Activated CD8-positive, alpha-beta memory T cell treated with anti-CD3 and anti-CD28 coated beads for 36 hours (primary cell): ENCODE measurements at regions not wholly inside any gene's neighbourhood (a gene's known extent, or its start where the extent isn't known, plus 50 kb on each side); places are given as distances from the start of the nearest gene placed in this dataset.
"Not testable (repeated sequence)": the region's sequence is repeated elsewhere in the genome, so short reads cannot be mapped to it uniquely, and the experiment has no call there.

Source experiments
- CTCF ChIA-PET: fragments of 350-600 bp; sonication (Branson Sonifier 250); formaldehyde crosslinking; loops from one replicate; lab custom pipeline; 2021; ENCODE audit warnings: antibody characterized with exemption; lab: Charles Lee
- POLR2A ChIA-PET: fragments of 350-600 bp; sonication (Branson Sonifier 250); formaldehyde crosslinking; loops from one replicate; lab custom pipeline; 2021; ENCODE audit warnings: antibody characterized with exemption; lab: Charles Lee

DNA sequence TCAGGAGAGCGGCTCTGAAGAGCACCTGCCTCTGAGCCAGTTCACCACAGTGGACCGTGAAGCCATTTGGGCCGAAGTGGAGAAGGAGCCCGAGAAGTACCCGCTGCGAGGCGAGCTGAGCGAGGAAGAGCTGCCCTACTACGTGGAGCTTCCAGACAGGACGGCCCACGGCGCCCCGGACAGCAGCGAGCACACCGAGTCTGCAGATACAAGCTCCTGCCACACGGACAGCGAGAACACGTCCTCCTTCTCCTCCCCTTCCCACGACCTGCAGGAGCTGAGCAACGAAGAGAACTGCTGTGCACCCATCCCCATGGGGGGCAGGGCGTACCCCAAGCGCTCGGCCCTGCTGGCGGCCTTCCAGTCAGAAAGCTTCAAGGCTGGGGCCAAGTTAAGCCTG lies 74.9 kb upstream of the MORC3 start:
- POLR2A ChIA-PET, result no interaction called here
- CTCF ChIA-PET, result no interaction called here

DNA sequence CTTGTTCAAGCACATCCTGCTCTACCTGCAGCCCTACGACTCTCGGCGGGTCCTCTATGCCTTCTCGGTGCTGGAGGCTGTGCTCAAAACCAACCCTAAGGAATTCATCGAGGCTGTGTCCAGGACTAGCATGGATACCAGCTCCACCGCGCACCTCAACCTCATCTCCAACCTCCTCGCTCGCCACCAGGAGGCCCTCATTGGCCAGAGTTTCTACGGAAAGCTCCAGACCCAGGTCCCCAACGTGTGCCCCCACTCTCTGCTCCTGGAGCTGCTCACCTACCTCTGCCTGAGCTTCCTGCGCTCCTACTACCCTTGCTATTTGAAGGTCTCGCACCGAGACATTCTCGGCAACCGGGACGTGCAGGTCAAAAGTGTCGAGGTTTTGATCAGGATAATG lies 74.3 kb upstream of the MORC3 start:
- ChIA-PET CTCF (no interaction called here), POLR2A (no interaction called here)

DNA sequence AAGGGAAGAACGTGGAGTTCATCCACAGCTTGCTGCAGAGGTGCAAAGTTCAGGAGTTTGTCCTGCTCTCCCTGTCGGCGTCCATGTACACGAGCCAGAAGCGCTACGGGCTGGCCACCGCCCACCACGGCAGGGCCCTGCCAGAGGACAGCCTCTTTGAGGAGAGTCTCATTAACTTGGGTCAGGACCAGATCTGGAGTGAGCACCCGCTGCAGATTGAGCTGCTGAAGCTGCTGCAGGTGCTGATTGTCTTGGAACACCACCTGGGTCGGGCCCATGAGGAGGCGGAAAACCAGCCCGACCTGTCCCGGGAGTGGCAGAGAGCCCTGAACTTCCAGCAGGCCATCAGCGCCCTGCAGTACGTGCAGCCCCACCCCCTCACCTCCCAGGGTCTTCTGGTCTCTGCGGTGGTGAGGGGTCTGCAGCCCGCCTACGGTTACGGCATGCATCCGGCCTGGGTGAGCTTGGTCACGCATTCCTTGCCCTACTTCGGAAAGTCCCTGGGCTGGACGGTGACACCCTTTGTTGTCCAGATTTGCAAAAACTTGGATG lies 73.8 kb upstream of the MORC3 start:
- POLR2A ChIA-PET, result interaction anchor here (0.6 kb wide), 1 partner anchor 52 kb away, joined by 5 read pairs; no protein-coding TSS in a partner anchor
- CTCF ChIA-PET, result no interaction called here

DNA sequence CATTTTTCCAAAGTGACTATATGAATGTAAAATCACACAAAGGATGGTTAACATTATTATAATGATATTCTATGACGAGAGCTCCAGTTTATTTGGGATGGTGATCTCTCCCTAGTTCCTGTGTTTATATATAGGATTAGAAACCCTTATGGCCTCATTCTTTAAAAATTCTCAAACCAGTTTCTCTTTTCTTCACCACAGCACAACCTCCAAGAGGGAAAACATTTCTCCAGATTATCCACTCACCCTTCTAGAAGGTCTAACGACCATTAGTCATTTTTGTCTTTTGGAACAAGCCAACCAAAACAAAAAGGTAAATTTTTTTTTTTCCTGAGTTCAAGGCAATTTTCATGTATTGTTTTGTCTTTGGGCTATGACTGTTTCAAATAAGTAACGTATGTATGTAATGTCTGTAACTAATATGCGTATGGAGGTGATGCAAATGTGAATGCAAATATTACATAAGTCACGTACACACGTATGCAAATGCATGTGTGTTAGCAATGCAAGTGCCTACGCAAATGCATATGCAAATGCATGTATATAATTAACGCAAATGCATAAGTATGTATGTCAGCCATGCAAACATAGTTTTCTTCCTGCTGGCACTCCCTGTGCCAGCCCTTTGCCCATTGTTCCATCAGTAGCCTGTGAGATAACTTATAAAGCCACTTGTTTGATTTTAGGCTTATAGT lies 72.5 kb upstream of the MORC3 start:
- ChIA-PET CTCF (no interaction called here), POLR2A (no interaction called here)

DNA sequence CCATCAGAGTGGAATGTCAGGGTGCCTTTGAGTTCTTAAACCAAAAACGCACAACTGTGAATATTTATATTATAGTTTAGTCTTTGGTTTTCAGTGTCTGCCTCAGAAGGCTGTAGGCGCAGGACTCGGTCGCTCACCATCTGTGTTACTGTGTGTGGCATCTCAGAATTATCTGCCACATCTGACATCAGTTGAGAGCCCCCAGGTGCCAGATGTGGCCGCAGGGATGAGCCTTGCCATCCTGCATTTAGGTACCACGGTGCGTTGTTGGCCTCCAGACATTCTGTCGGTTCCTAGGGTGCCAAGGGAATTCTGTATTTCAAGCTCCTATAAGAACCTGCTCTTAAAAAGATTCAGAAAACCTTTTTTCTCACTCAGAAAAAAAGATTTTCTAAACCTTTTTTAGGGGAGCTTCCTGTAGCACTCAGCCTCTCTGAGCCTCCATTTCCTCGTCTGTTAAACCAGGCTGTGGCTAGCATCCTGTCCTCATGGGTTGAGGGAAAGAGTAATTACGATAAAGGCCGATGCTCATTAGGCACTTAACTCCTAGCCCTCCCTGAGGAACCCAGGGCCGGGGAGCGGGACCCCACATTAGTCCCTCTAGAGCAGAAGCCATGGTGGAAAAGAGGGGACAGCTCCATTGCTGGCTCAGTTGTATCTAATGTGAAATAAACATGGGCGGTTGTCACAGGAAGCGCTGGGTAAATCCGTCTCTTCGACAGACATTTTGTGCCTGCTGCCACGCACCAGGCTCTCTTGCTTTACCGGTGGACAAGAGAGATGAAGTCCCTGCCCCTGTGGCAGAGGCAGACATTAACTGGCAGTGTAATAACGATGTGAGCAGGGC lies 70.2 kb upstream of the MORC3 start:
- ChIA-PET POLR2A (no interaction called here), CTCF (no interaction called here)

DNA sequence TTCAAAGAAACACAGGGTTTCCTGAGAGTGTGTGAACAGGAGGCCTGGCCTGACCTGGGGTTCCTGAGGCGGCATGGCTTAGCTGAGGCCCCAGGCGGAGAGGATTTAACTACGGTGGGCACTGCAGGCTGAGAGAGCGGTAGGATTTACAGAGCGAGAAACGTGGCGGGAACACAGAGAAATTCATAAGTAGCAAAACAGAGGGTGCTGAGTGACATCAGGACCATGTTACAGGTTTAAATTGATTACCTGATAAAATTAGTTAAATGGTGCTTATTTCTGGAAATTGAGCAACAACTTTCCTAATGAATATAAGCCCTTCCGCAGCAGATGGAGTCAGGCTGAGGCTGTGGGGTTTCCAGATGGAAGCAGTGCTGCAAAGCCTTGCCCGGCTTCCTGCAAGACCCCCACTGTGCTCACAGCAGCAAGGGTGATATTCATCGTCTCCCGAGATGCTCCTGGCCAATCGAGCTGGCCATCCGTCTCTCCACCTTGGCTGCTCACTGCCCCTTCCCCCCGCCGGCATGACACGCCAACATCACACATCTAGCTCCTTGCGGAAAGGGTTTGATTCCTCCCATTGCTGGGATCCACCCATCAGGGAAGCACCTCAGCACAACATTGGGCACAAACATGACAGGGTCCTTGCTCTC lies 69.4 kb upstream of the MORC3 start:
- CTCF ChIA-PET, result no interaction called here
- POLR2A ChIA-PET, result no interaction called here

DNA sequence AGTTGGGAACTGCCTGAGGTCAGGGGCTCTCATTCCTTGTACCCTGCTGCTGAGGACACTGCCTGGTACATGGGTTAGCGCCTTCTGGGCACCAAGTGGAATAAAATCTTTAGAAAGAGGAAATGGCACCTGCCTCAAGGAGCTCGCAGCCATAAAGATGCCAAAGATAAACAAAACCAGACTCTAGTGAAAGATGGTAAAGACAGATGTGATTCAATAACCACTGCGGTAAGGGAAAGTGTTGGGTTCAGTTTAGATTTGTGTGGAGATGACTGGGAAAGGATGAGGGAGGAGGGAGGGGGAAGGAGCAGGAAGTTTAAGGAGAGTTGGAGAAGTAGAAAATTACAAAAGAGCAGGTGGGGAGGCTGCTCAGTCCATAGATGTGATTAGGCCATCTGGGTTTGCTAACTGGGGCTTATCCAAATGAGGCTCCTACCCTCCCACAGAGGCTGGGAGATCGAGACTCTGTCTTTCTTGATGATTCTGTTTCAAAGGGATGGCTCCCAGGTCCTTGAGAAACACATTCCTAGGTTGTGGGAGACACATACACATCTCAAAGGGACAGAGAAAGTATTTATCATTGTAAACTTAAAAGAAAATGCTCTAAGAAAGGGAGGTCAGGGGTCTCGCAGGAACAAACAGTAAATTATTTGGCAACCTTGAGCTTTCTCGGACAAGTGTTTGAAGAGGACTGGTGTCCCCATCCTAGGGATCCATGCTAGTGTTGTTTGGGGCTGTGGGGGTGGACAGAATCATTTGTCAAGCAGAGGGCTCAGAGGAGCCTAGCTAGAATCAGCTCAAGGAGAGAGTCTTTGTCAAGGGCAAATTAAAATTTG lies 65.7 kb upstream of the MORC3 start:
- POLR2A ChIA-PET, result interaction anchor here (0.7 kb wide), 1 partner anchor 66 kb away, joined by 7 read pairs; no protein-coding TSS in a partner anchor
- CTCF ChIA-PET, result no interaction called here

DNA sequence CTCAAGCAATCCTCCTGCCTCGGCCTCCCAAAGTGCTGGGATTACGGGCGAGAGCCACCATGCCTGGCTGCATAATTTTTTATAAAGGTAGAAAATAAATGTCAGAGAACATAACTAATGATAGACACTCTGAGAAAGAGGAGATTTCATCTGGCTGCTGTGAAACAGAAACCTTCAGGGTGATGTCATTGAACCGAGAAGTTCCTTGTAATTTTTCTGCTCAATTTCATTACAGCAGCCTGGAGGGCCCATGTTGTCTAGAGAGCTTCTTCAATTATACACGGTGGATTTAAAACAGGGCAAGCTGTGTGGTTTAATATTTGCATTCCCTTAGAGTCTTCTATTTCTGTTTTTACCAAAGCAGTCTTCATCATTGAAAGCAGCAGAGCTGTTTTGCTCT lies 64.3 kb upstream of the MORC3 start:
- ChIA-PET POLR2A (interaction anchor here (0.6 kb wide), 1 partner anchor 35 kb away, joined by 3 read pairs; no protein-coding TSS in a partner anchor), CTCF (no interaction called here)

DNA sequence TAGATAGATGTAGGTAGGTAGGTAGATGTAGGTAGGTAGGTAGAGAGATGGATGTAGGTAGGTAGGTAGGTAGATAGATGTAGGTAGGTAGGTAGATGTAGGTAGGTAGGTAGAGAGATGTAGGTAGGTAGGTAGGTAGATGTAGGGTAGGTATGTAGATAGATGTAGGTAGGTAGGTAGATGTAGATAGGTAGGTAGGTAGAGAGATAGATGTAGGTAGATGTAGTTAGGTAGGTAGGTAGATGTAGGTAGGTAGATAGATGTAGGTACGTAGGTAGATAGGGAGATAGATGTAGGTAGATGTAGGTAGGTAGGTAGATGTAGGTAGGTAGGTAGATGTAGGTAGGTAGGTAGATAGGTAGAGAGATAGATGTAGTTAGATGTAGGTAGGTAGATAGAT lies 62.3 kb upstream of the MORC3 start:
- ChIA-PET POLR2A (no interaction called here), CTCF (no interaction called here)

DNA sequence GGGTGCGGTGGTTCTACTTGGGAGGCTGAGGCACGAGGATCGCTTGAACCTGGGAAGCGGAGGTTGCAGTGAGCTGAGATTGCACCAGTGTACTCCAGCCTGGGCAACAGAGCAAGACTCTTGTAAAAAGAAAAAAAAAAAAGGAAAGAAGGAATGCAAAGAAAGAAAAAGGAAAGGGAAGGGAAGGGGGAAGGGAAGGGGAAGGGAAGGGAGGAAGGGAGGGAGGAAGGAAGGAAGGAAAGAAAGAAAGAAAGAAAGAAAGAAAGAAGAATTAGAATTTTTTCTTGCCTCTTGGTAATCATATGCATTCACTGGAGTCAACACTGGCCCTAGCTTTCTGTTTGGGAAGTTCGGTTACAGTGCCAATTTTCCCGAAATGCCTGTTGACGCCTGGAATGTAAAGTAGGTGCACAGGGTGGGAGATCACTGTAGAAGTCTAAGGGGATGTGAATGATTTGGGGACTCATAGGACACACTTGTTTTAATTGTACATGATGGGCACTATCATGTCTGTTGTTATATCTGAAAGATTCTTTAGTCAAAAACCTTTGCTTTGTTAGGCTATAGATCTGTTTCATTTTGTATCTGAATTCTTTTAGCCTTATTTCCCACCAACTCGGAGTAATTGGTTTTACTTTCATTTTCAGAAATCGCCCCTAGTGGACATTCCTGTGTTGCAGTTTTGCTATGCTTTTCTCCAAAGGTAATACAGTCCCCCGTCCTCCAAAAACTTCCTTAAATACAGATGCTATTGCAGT lies 59.8 kb upstream of the MORC3 start:
- CTCF ChIA-PET, result interaction anchor here (0.6 kb wide), 2 partner anchors 113 to 885 kb away, joined by 3 to 4 read pairs; no protein-coding TSS in a partner anchor
- POLR2A ChIA-PET, result no interaction called here

DNA sequence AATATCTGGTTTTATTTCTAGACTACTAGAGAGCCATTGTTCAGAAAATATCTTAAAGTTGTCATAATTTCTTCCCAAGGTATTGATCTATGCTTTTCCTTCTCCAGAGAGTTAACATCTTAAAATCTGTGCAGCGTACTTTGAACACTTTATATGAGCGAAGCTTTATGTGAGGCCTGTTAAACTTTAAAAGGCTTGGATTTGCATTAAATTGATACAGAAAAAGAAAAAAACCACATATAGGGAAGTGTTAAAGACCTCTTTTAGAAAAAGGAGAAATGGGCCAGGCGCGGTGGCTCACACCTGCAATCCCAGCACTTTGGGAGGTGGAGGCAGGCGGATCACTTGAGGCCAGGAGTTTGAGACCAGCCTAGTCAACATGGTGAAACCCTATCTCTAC lies 59.2 kb upstream of the MORC3 start:
- ChIA-PET POLR2A (no interaction called here), CTCF (no interaction called here)

DNA sequence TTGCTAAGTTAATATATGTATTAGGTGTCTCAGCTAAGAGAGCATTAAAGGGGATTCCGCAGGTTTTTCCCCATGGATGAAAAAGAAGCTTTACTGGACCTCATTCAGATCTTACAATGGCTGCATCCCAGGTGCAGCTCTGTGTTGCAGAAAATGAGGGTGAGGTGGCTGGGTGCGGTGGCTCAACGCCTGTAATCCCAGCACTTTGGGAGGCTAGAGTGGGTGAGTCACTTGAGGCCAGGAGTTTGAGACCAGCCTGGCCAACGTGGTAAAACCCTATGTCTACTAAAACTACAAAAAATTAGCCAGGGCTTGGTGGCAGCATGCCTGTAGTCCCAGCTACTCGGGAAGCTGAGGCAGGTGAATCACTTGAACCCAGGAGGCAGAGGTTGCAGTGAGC lies 58.5 kb upstream of the MORC3 start:
- ChIA-PET POLR2A (no interaction called here), CTCF (interaction anchor here (0.7 kb wide), 1 partner anchor 682 kb away, joined by 3 read pairs; no protein-coding TSS in a partner anchor)

DNA sequence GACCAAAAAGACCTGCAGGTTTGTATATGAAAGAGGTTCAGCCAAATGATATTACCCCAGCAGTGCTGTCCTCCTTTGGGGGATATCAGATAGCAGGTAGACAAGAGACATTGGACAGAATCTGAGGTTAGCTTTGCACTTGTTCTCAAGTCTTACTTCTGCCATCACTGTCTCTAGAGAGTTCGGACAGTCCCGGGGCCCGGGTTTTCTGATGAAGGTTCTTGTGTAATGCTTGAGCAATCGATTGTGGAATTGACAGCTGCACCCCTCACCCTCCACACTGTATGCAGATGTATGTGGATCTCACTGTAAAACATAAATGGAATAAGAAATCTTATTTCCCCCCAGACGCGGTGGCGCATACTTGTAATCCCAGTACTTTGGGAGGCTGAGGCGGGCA lies 56.2 kb upstream of the MORC3 start:
- ChIA-PET POLR2A (no interaction called here), CTCF (no interaction called here)

DNA sequence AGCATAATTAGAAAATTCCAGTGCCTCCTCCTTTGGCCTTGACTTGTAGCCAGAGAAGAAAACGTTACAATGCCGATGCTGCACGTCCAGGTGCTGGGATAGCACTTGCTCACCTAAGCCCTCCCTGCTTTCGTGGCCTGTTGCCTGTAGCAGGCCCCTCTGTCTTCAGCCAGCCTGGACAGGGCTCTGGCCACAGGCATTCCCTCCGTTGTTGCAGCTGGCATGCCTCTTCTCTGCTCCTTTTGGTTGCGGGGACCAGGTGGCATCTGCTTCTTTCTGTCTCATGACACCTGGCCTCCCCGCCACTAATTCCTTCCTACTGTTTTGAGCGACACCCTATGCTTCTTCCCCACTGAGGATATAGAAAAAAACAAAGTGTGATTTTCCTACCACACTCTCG lies 54.6 kb upstream of the MORC3 start:
- ChIA-PET POLR2A (interaction anchor here (0.5 kb wide), 1 partner anchor 128 kb away, joined by 6 read pairs; no protein-coding TSS in a partner anchor), CTCF (no interaction called here)

DNA sequence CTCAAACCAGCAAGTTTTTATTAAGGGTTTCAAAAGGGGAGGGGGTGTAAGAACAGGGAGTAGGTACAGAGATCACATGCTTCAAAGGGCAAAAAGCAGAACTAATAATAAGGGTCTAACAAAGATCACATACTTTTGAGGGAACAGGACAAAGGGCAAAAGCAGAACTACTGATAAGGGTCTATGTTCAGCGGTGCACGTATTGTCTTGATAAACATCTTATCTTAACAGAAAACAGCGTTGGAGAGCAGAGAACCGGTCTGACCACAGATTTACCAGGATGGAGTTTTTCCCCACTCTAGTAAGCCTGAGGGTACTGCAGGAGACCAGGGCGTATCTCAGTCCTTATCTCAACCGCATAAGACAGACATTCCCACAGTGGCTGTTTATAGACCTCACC lies 52.2 kb upstream of the MORC3 start:
- CTCF ChIA-PET, POLR2A ChIA-PET: not testable (repeated sequence)

DNA sequence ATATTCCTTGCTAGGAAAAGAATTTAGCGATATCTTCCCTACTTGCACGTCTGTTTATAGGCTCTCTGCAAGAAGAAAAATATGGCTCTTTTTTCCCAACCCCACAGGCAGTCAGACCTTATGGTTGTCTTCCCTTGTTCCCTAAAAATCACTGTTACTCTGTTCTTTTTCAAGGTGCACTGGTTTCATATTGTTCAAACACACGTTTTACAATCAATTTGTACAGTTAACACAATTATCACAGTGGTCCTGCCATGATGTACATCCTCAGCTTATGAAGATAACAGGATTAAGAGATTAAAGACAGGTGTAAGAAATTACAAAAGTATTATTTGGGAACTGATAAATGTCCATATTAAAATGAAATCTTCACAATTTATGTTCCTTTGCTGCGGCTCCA lies 51.7 kb upstream of the MORC3 start:
- POLR2A ChIA-PET, CTCF ChIA-PET: not testable (repeated sequence)
